ENCODE measurements at regions not wholly inside any gene's neighbourhood (a gene's known extent, or its start where the extent isn't known, plus 50 kb on each side); places are given as distances from the start of the nearest gene placed in this dataset.

DNA sequence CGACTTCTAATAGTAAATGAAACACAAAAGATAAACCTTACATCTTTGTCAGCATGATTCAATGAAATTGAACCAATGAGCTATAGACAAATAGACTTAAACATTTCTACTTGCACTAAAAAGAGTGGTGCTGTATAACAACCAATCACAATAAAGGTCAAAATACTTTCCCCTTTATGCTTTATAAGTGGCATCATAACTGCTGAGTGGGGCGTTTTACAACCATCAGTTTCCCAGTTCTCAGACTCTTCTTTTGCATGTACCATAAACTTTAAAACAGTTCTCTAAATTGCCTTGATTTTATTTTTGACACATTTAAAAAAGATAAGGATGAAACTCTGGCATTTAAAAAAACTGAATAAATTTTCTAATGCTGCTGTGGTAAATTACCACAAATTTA, 356.2 kb downstream of the NNT start:
- no peaks in the 10 kb centered on the region for H3K27me3 ChIP-seq
- no peaks in the 10 kb centered on the region for H3K36me3 ChIP-seq
- H3K27ac ChIP-seq = no peak overlapping the region
- intact Hi-C loops (cut with DNase I) = no loop called here
- TF ChIP-seq, protein P1, sequence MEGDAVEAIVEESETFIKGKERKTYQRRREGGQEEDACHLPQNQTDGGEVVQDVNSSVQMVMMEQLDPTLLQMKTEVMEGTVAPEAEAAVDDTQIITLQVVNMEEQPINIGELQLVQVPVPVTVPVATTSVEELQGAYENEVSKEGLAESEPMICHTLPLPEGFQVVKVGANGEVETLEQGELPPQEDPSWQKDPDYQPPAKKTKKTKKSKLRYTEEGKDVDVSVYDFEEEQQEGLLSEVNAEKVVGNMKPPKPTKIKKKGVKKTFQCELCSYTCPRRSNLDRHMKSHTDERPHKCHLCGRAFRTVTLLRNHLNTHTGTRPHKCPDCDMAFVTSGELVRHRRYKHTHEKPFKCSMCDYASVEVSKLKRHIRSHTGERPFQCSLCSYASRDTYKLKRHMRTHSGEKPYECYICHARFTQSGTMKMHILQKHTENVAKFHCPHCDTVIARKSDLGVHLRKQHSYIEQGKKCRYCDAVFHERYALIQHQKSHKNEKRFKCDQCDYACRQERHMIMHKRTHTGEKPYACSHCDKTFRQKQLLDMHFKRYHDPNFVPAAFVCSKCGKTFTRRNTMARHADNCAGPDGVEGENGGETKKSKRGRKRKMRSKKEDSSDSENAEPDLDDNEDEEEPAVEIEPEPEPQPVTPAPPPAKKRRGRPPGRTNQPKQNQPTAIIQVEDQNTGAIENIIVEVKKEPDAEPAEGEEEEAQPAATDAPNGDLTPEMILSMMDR (IDR thresholded peaks at IDR 0.05) = no peak
- H3K9me3 ChIP-seq = no peaks in the 10 kb centered on the region
- H3K4me1 ChIP-seq = no peaks in the 10 kb centered on the region
- DNase-seq (ENCODE audit: low spot score in 2 of 2) = no peak
- H3K4me3 ChIP-seq = no peak overlapping the region

DNA sequence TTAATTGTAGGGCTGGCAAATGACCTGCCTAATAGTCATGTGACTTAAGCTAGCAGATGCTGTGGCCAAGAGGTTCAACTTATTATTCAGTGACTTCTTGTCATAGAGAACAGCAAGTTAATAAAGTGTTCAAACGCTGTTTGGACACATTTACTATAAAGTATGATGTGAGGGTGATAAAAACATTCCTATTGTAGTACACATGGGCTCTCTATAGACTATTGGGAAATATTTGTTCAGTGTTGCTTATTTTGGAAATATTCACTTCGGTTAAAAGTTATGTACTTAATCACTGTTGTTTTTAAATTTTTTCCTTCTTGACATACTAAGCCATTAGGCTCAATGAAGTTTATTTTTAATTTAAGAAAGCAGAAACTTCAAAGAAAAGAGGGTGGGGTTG, 345.0 kb downstream of the NNT start:
- Histone ChIP-seq H3K4me3 (no peak overlapping the region), H3K4me1 (no peaks in the 10 kb centered on the region), H3K27ac (peak overlapping the region in 1 of 2 donors; percentile 6), H3K9me3 (no peaks in the 10 kb centered on the region), H3K36me3 (no peaks in the 10 kb centered on the region), H3K27me3 (no peaks in the 10 kb centered on the region)
- no peak for DNase-seq (ENCODE audit: low spot score in 2 of 2)
- intact Hi-C loops (cut with DNase I) = loop anchor here (10.0 kb wide), 1 partner anchor 303 kb away; no protein-coding TSS in a partner anchor
- TF ChIP-seq, protein P1 (IDR thresholded peaks at IDR 0.05) = no peak

DNA sequence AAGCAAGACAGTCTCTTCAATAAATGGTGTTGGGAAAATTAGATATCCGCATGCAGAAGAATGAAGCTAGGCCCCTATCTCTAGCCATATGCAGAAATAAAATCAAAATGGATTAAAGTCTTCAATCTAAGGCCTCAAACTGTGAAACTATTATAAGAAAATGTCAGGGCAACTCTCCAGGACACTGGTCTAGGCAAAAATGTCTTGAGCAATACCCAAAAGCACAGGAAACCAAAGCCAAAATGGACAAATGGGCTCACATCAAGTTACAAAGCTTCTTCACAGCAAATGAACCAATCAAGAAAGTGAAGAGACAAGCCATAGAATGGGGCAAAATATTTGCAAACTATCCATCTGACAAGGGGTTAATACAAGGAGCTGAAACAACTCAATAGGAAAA, 338.8 kb downstream of the NNT start:
- no peak overlapping the region for H3K27ac ChIP-seq
- H3K4me3 ChIP-seq = no peak overlapping the region
- TF ChIP-seq, protein P1 (IDR thresholded peaks at IDR 0.05) = no peak
- DNase-seq (ENCODE audit: low spot score in 2 of 2) = no peak
- H3K27me3 ChIP-seq = no peaks in the 10 kb centered on the region
- intact Hi-C loops (cut with DNase I) = loop anchor here (10.0 kb wide), 1 partner anchor 297 kb away; no protein-coding TSS in a partner anchor
- H3K9me3 ChIP-seq = no peaks in the 10 kb centered on the region
- H3K36me3 ChIP-seq = no peaks in the 10 kb centered on the region
- H3K4me1 ChIP-seq = no peaks in the 10 kb centered on the region

DNA sequence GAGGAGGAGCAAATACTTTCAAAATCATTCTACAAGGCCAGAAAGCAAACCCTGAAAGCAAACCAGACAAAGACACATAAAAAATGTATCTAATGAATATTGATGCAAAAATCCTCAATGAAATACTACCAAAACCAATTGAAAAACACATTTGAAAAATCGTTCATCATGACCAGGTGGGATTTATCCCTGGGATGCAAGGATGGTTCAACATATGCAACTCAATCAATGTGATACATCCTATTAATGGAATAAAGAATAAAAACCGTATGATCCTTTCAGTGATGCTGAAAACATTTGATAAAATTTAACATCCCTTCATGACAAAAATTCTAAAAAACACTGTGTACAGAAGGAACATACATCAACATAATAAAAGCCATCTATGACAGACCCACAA, 337.6 kb downstream of the NNT start:
- Histone ChIP-seq H3K36me3 (no peaks in the 10 kb centered on the region), H3K27ac (no peak overlapping the region), H3K4me1 (no peaks in the 10 kb centered on the region), H3K9me3 (no peaks in the 10 kb centered on the region), H3K4me3 (no peak overlapping the region), H3K27me3 (no peaks in the 10 kb centered on the region)
- intact Hi-C loops (cut with DNase I) = loop anchor here (10.0 kb wide), 1 partner anchor 296 kb away; no protein-coding TSS in a partner anchor
- DNase-seq (ENCODE audit: low spot score in 2 of 2) = no peak
- TF ChIP-seq, protein P1 (IDR thresholded peaks at IDR 0.05) = no peak

DNA sequence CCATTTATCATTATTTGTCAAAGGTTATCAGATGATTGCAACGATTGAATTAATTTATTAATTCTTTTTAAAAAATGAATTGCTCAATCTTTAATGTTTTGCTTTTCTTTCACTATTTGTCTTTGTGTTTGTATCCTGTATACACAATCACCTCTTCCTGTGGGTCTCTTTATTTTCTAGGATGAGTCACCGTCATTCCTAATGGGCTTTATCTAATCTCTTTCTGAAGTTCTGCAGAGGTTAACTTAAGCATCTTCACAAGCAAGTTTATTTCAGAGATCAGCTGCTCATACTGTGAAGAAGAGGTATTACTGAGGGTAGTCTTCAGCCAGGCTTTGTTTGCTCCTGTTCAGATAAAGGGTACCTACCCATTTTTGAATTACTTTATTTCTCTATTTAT, 323.9 kb downstream of the NNT start:
- H3K27ac ChIP-seq = no peak overlapping the region
- no peaks in the 10 kb centered on the region for H3K27me3 ChIP-seq
- H3K4me3 ChIP-seq = no peak overlapping the region
- H3K4me1 ChIP-seq = no peaks in the 10 kb centered on the region
- TF ChIP-seq, protein P1 (IDR thresholded peaks at IDR 0.05) = no peak
- no peaks in the 10 kb centered on the region for H3K36me3 ChIP-seq
- intact Hi-C loops (cut with DNase I) = no loop called here
- DNase-seq (ENCODE audit: low spot score in 2 of 2) = no peak
- no peaks in the 10 kb centered on the region for H3K9me3 ChIP-seq

DNA sequence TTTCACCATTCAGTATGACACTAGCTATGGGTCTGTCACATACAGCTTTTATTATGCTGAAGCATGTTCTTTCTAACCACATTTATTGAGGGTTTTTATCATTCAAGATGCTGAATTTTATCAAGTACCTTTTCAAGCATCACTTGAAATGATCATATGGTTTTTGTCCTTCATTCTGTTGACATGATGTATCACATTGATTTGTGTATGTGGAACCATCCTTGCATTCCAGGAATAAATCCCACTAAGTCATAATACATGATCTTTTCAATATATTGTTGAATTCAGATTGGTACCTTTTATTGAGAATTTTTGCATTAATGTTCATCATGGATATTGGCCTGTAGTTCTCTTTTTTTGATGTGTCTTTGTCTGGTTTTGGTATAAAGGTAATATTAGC, 317.4 kb downstream of the NNT start:
- H3K4me3 ChIP-seq = no peak overlapping the region
- intact Hi-C loops (cut with DNase I) = no loop called here

More for the DNA sequence above, 317.4 kb downstream of the NNT start:
- Histone ChIP-seq H3K9me3 (peaks cover 0 to 5% of the 10 kb centered on the region in 2 donors), H3K36me3 (no peaks in the 10 kb centered on the region), H3K4me1 (no peaks in the 10 kb centered on the region), H3K27me3 (no peaks in the 10 kb centered on the region), H3K27ac (no peak overlapping the region)
- TF ChIP-seq, protein P1 (IDR thresholded peaks at IDR 0.05) = no peak
- DNase-seq (ENCODE audit: low spot score in 2 of 2) = no peak
